Amniotic stem cell (primary cell): ENCODE measurements at regions not wholly inside any gene's neighbourhood (a gene's known extent, or its start where the extent isn't known, plus 50 kb on each side); places are given as distances from the start of the nearest gene placed in this dataset.

ENCODE experiments used
- DNase-seq: peaks from one replicate; lab custom pipeline; 2025; lab: John Stamatoyannopoulos, UW

- DNase-seq, result no peak
Measured at GRCh38 chr20:24777746-24778145, 171.3 kb upstream of the CST7 start.

DNA sequence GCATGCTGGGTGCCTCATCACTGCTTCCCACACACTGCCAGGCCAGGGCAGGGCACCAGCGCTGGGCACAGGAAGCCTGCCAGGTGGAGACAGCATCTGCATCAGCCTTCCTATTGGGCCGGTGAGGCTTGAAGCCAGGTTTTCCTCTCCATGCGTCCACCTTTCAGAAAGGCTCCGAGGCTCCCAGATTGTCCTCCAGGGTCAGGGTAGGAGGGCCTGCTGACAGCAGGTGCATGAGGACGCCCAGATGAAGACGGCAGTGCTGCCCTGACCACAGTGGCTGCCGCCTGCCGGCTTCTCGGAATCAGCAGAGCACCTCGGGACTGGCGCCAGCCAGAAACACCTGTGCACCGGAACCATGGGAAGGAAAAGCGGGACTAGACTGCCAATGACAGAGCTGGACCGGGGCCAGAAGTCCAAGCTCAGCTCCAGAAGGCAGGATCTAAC, 170.5 kb upstream of the CST7 start:
- DNase-seq, result no peak

DNA sequence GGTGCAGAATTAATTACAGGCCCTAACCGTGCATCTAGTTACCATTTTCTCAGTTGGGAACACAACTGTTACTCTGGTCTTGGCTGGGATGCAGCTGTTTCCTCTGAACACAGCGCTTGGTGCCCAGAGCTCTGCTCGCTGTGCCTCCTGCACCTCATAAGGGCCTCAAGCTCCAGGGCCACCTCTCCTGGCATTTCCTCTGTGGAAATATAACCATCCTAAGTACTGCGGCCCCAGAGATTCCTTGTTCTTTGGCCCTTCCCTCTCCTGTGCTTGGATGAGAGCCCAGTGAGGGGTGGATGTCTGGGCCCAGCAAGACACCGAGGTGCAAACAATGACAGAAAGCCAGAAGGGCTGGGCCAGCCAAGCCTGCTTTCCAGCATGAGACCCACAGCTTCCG, 169.9 kb upstream of the CST7 start:
- DNase-seq, result no peak

DNA sequence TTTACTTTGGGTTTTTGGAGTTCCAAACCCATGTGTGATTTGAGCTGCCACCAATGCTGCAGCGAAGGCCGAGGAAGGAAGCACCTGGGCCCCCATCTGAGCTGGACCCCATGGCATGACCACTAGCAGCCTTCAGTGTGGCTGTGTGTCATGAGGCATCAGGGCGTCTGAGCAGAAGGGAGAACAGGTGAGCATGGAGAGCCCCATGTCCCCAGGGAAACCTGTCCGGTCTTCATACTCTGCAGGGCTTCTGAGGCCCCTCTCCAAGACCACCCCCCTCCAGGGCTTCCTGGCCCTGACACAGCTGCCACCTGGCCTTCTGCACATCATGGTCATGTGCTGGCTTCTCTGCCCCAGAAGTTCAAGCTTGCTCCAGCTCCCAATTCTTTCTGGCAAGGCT, 169.1 kb upstream of the CST7 start:
- no peak for DNase-seq

DNA sequence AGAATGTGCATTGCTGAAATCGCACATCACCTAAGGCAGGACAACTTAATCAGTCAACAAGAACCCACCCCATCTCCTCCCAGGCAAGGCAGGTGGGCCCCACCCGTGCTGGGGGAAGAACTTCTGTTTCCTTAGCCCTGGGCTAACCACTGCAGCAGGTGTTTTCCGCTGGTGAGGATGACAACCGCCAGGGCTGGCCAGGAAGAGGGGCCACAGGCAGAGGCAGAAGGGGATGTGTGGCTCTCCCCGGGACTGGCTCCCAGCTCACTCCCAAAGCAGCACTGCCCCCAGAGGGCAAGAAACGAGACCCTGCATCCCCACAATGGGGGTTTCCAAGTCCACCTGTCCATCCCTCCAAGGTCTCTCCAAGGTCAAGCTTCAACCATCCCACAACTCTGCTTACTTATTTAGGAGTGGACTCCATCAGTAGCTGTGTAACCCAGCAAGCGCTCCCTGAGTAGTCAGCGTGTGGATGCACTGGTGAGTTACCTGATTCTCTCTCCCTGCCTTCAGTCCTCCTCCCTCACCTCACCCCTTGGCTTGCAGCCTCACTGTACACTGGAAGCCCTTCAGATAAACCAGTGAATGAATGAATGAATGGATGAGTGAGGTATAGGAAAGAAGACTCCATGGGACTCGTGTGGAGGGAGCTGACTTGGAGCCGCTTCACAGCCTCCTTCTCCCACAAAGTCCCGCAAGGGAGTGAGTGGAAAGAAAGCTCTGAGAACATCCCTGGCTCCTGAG, 168.2 kb upstream of the CST7 start:
- DNase-seq, result no peak

DNA sequence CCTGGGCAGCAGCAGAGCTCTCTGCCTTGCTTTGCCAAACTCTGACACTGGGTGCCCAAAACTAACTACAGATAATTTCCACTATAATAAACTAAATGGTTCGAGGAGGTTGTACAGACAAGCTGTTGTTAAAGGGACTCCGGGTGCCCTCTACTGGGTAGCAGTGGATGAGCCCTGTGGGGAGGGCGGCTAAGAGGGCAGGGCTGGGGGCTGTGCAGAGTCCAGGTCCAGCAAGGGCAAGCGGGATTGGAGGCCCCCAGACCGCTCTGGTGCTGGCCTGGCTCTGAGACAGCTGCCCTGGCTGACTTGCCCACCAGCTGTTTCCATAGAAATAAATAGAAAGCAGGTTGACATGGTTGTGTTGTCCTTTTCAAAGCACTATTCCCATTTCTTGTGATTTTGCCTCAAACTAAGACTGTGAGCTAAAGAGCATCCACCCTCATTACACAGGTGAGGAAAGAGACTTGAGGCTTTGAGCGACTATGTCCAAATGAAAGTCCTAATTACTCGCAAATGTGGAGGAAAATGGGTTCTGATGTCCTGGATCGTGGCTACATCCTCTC, 167.6 kb upstream of the CST7 start:
- DNase-seq, result no peak

DNA sequence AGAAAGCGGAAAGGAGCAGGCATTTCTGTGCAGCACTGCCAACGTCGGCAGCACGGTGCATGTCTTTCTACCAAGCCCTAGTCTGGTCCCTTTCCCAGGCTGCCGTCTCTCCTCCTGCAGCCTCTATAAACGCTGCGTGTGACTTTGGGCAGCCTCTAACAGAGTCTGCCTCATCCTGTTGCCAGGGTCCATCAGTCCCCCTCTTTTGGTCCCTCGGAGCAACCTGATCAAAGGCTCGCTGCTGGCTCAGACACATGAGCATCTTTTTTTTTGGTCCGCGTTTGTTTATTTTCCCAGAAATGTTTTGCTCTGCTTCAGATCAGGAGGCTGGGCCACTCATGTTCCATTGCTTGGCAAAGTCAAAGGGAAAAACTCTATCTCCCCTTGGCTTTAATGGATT, 166.8 kb upstream of the CST7 start:
- DNase-seq, result no peak

GRCh38 chr20:24782801-24783630, 166.1 kb upstream of the CST7 start:
- DNase-seq, result no peak

GRCh38 chr20:24783631-24784492, 165.2 kb upstream of the CST7 start:
- no peak for DNase-seq

GRCh38 chr20:24784607-24785006, 164.5 kb upstream of the CST7 start:
- DNase-seq, result no peak

- peak; percentile 47 for DNase-seq
Measured at GRCh38 chr20:24785141-24786110, 163.6 kb upstream of the CST7 start.

DNA sequence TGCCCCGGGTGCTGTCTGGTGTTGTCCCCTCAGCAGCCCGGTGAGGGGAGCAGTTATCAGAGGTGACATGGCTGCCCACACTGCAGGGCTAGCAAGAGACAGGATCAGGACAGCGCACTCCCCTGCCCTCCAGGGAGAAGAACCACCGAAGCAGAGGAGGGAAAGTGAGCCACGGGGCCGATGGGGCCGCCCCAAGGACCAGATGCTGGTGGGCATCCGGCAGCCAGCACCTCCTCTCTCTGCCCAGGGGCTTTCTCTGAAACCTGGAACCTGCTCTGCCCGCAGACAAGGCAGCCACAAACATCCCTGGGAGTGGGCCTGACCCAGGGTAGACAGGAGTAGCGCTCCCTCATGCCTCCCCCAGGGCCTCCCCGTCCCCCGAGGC, 163.0 kb upstream of the CST7 start:
- no peak for DNase-seq

- no peak for DNase-seq
Measured at GRCh38 chr20:24786646-24787045, 162.4 kb upstream of the CST7 start.

DNA sequence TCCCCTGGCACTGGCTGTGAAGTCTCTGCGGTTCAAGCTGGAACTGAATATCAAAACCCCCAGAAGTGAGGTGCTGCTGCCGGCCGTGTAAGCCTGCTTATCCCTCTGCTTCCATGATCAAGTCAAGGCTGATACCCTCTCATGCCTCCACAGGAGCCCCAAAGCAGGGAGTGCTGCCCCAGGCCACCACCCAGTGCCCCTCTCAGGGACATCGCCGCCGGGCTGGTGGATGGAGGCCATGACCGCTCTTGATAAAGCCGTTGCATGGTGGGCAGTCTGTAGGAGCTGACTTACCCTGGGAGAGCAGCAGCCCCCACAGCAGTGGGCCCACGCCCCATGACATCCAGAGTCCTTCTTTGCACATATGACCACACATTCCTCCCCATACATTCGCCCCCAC, 162.0 kb upstream of the CST7 start:
- DNase-seq, result no peak

DNA sequence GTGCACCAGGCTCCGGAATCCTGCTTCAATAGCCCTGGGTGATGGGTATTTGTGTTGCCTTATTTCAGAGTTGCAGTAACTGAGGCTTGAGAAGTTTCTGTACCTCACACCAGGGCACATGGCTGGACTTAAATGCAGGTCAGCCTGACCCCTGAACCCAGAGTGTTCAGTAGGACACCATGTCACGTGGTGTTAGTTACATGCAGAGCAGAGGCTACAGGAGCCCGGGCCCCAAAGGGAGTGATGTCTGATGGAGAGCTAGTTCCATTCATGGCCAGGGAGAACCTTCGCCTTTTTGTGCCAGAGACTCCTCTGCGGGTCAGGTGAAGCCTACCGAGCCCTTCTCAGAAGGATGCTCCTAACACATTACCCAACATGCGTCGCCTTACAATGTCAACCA, 161.4 kb upstream of the CST7 start:
- no peak for DNase-seq

GRCh38 chr20:24789877-24790276, 159.2 kb upstream of the CST7 start:
- DNase-seq, result no peak

- DNase-seq, result no peak
Measured at GRCh38 chr20:24790746-24791283, 158.3 kb upstream of the CST7 start.

GRCh38 chr20:24791953-24792352, 157.1 kb upstream of the CST7 start:
- no peak for DNase-seq

DNA sequence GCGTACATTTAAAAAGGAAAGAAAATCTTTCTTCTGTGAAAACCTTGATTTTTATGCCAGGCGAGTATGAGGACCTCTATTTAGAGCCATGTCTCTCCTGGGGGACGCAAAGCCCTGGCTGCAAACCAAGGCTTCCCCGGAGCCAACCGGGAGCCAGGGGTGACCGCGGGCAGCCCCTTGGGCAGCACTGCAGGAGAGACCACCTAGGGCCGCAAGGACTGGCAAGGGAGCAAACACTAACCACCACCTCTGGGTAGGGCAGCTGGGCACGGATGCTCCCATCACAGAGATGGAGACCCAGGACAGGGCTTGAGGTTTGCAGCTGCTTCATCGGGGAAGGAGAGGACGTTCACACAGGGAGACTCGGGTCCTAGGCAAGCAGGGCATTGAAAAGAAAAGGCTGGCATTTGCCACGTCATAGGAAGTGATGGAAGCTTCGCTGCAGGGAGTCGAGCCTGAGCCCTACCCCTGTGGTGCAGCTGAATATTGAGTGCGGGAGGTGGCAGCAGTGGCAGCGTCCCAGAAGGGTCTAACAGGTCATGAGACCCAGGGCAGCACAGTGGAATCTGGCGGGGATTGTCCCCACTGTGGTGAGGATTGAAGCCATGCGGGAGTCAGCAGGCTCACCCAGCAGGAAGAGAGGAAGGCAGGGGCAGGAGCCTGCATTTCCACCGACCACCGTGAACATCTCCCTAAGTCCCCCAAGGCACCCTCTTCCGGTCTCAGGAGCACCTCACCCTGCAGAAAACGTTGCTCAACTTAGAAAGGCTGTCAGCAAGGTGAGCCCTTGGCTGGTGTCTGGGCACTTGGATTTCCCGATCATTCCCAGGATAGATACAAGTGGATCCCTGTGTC, 156.2 kb upstream of the CST7 start:
- no peak for DNase-seq

- DNase-seq, result no peak
Measured at GRCh38 chr20:24795436-24795835, 153.6 kb upstream of the CST7 start.
